Parathyroid adenoma (tissue), 2 donors: ENCODE measurements at regions not wholly inside any gene's neighbourhood (a gene's known extent, or its start where the extent isn't known, plus 50 kb on each side); places are given as distances from the start of the nearest gene placed in this dataset.

Source experiments
- H2AFZ ChIP-seq: fragments of 300-600 bp; sonication (generic); one replicate; pipeline ENCODE4 v1.7.0; 2017; ENCODE audit warnings: antibody characterized with exemption, mild to moderate bottlenecking
- H3K27ac ChIP-seq: fragments of 300-600 bp; sonication (generic); one replicate; pipeline ENCODE4 v1.7.0; 2017
- H3K27me3 ChIP-seq: fragments of 300-600 bp; sonication (generic); one replicate; pipeline ENCODE4 v1.7.0; 2017; ENCODE audit warnings: low read length; ENCODE audit not compliant: control insufficient read depth, insufficient read depth
- H3K36me3 ChIP-seq: fragments of 300-600 bp; sonication (generic); one replicate; pipeline ENCODE4 v1.7.0; 2017; ENCODE audit warnings: low read length; ENCODE audit not compliant: control insufficient read depth, insufficient read depth
- H3K4me1 ChIP-seq: fragments of 300-600 bp; sonication (generic); one replicate; pipeline ENCODE4 v1.7.0; 2017; ENCODE audit warnings: control low read depth
- H3K4me2 ChIP-seq: fragments of 300-600 bp; sonication (generic); one replicate; pipeline ENCODE4 v1.7.0; 2017; ENCODE audit warnings: low read length
- H3K4me3 ChIP-seq: fragments of 300-600 bp; sonication (generic); one replicate; pipeline ENCODE4 v1.7.0; 2017; ENCODE audit warnings: low read depth, low read length
- H3K79me2 ChIP-seq: fragments of 300-600 bp; sonication (generic); one replicate; pipeline ENCODE4 v1.7.0; 2017; ENCODE audit warnings: control low read depth
- H3K9ac ChIP-seq: fragments of 300-600 bp; sonication (generic); one replicate; pipeline ENCODE4 v1.7.0; 2017; ENCODE audit warnings: mild to moderate bottlenecking
- H3K9me3 ChIP-seq: fragments of 300-600 bp; sonication (generic); one replicate; pipeline ENCODE4 v1.7.0; 2017; ENCODE audit warnings: low read length; ENCODE audit not compliant: control insufficient read depth
- TF ChIP-seq, protein P1 (sequence below): fragments of 300-600 bp; sonication (generic); IDR thresholded peaks from one replicate; pipeline ENCODE4 v1.7.0; 2017; ENCODE audit warnings: antibody characterized with exemption, mild to moderate bottlenecking
- donor health status: primary hyperparathyroidism.

- Histone ChIP-seq H3K79me2 (no peaks in the 10 kb centered on the region), H3K4me3 (no peak overlapping the region), H3K36me3 (no peaks in the 10 kb centered on the region), H3K9ac (no peak overlapping the region), H3K4me1 (no peaks in the 10 kb centered on the region), H3K4me2 (no peak overlapping the region), H3K9me3 (no peaks in the 10 kb centered on the region), H2AFZ (no peak overlapping the region), H3K27me3 (no peaks in the 10 kb centered on the region), H3K27ac (no peak overlapping the region)
- TF ChIP-seq, protein P1, sequence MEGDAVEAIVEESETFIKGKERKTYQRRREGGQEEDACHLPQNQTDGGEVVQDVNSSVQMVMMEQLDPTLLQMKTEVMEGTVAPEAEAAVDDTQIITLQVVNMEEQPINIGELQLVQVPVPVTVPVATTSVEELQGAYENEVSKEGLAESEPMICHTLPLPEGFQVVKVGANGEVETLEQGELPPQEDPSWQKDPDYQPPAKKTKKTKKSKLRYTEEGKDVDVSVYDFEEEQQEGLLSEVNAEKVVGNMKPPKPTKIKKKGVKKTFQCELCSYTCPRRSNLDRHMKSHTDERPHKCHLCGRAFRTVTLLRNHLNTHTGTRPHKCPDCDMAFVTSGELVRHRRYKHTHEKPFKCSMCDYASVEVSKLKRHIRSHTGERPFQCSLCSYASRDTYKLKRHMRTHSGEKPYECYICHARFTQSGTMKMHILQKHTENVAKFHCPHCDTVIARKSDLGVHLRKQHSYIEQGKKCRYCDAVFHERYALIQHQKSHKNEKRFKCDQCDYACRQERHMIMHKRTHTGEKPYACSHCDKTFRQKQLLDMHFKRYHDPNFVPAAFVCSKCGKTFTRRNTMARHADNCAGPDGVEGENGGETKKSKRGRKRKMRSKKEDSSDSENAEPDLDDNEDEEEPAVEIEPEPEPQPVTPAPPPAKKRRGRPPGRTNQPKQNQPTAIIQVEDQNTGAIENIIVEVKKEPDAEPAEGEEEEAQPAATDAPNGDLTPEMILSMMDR: no peak
These were observed 436.0 kb upstream of the ADARB2 start for GRCh38 chr10:2173327-2173726.

GRCh38 chr10:2165771-2166460, 428.6 kb upstream of the ADARB2 start:
- H3K9me3 ChIP-seq: no peaks in the 10 kb centered on the region
- H3K27ac ChIP-seq: no peak overlapping the region
- H2AFZ ChIP-seq: no peak overlapping the region
- H3K9ac ChIP-seq: no peak overlapping the region
- H3K79me2 ChIP-seq: no peaks in the 10 kb centered on the region
- no peaks in the 10 kb centered on the region for H3K27me3 ChIP-seq
- H3K4me3 ChIP-seq: no peak overlapping the region
- no peaks in the 10 kb centered on the region for H3K4me1 ChIP-seq
- no peaks in the 10 kb centered on the region for H3K36me3 ChIP-seq
- TF ChIP-seq, protein P1: no peak
- no peak overlapping the region for H3K4me2 ChIP-seq

- Histone ChIP-seq H3K4me3 (no peak overlapping the region), H3K36me3 (no peaks in the 10 kb centered on the region), H3K9me3 (no peaks in the 10 kb centered on the region), H3K27ac (no peak overlapping the region), H3K9ac (no peak overlapping the region), H3K4me2 (no peak overlapping the region), H3K79me2 (no peaks in the 10 kb centered on the region), H2AFZ (no peak overlapping the region), H3K27me3 (no peaks in the 10 kb centered on the region), H3K4me1 (no peaks in the 10 kb centered on the region)
- TF ChIP-seq, protein P1: no peak
These were observed 413.0 kb upstream of the ADARB2 start for GRCh38 chr10:2150288-2150687.

DNA sequence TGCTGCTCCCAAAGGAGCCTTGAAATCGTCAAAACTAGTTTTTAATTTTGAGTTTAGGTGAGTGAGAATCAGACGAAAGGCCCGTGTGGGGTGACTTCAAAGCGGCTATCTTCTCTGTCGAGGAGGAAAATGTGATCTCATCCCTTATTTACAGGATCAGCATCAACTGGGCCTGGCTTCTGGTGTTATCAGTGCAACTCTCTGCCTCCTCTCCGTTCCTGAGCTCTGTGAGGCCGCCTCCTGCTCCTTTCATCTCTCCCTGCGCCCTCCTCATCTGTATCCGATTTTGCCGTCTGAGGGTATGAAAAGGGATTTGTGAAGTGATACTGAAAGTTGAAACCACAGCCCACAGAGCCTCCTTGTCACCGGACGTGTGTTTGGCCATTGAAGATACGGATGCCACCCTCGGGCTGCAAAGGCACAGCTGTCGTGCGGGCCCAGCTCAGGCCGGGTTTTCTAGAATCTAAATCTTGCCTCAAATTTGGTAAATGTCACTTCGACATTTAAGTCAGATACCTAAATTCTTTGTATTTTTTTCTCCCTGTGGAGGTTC, 408.7 kb upstream of the ADARB2 start:
- H2AFZ ChIP-seq: no peak overlapping the region
- H3K27me3 ChIP-seq: no peaks in the 10 kb centered on the region
- H3K4me3 ChIP-seq: no peak overlapping the region
- H3K9me3 ChIP-seq: no peaks in the 10 kb centered on the region
- no peak overlapping the region for H3K4me2 ChIP-seq
- TF ChIP-seq, protein P1: no peak
- H3K4me1 ChIP-seq: no peaks in the 10 kb centered on the region
- H3K79me2 ChIP-seq: no peaks in the 10 kb centered on the region
- H3K9ac ChIP-seq: no peak overlapping the region
- no peaks in the 10 kb centered on the region for H3K36me3 ChIP-seq
- no peak overlapping the region for H3K27ac ChIP-seq

GRCh38 chr10:2145491-2145890, 408.2 kb upstream of the ADARB2 start:
- Histone ChIP-seq H3K27ac (no peak overlapping the region), H3K4me2 (no peak overlapping the region), H3K4me1 (no peaks in the 10 kb centered on the region), H3K36me3 (no peaks in the 10 kb centered on the region), H3K9ac (no peak overlapping the region), H3K9me3 (no peaks in the 10 kb centered on the region), H3K4me3 (no peak overlapping the region), H2AFZ (no peak overlapping the region), H3K27me3 (no peaks in the 10 kb centered on the region), H3K79me2 (no peaks in the 10 kb centered on the region)
- TF ChIP-seq, protein P1: no peak
